Mesothelial cell of epicardium (in vitro differentiated cells): ENCODE measurements at regions not wholly inside any gene's neighbourhood (a gene's known extent, or its start where the extent isn't known, plus 50 kb on each side); places are given as distances from the start of the nearest gene placed in this dataset.

Source experiments
- DNase-seq, 2 experiments: peaks; one replicate each; pipeline ENCODE4 v3.0.0; 2021; ENCODE audit warnings: low spot score in 2 of 2; ENCODE audit not compliant: unreplicated experiment in 2 of 2
- H3K27ac Mint-ChIP-seq: 2 replicates; pipeline ENCODE4 v1.8.0; 2021; ENCODE audit warnings: mixed read lengths
- H3K27me3 Mint-ChIP-seq: 2 replicates; pipeline ENCODE4 v1.8.0; 2021; ENCODE audit warnings: low read depth, mixed read lengths
- H3K36me3 Mint-ChIP-seq: 2 replicates; pipeline ENCODE4 v1.8.0; 2021; ENCODE audit warnings: mixed read lengths
- H3K4me1 Mint-ChIP-seq: 2 replicates; pipeline ENCODE4 v1.8.0; 2021; ENCODE audit warnings: mixed read lengths
- H3K4me3 Mint-ChIP-seq: 2 replicates; pipeline ENCODE4 v1.8.0; 2021; ENCODE audit warnings: mild to moderate bottlenecking, moderate library complexity, mixed read lengths
- H3K9me3 Mint-ChIP-seq: 2 replicates; pipeline ENCODE4 v1.8.0; 2021; ENCODE audit warnings: mixed read lengths
- CTCF ChIP-seq: fragments of 200-600 bp; sonication (generic); IDR thresholded peaks from one replicate; pipeline ENCODE4 v1.5.0; 2021; ENCODE audit warnings: antibody characterized with exemption; ENCODE audit not compliant: unreplicated experiment

GRCh38 chr11:119853581-119854360, 124.8 kb upstream of the NECTIN1 start:
- Mint-ChIP-seq H3K4me3 (no peak overlapping the region), H3K9me3 (no peaks in the 10 kb centered on the region), H3K27me3 (peaks cover 8% of the 10 kb centered on the region), H3K36me3 (no peaks in the 10 kb centered on the region), H3K4me1 (peaks cover 5% of the 10 kb centered on the region), H3K27ac (no peak overlapping the region)
- no peak for TF ChIP-seq CTCF
- no peak for DNase-seq

DNA sequence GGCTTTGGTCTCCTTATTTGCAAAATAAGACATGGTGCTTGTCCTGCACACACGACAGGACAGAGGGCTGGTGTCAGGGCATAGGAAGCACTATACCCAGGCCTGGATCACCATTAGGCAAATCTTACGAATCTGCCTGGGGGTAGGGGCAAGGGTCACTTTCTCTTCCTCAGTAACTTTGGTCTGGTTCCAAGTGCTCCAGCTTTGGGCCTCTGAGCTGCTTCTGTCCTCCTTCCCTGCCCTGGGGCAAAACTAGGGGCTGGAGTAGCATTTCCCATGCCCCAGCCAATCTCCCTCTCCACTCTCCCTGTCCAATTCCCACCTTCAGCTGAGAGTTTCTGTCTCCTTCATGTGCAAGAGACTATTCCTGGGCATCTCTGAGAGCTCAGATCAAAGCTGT, 123.7 kb upstream of the NECTIN1 start:
- Mint-ChIP-seq H3K36me3 (no peaks in the 10 kb centered on the region), H3K27ac (no peak overlapping the region), H3K4me1 (peaks cover 5% of the 10 kb centered on the region), H3K4me3 (no peak overlapping the region), H3K9me3 (no peaks in the 10 kb centered on the region), H3K27me3 (no peaks in the 10 kb centered on the region)
- DNase-seq = no peak
- TF ChIP-seq CTCF = no peak

DNA sequence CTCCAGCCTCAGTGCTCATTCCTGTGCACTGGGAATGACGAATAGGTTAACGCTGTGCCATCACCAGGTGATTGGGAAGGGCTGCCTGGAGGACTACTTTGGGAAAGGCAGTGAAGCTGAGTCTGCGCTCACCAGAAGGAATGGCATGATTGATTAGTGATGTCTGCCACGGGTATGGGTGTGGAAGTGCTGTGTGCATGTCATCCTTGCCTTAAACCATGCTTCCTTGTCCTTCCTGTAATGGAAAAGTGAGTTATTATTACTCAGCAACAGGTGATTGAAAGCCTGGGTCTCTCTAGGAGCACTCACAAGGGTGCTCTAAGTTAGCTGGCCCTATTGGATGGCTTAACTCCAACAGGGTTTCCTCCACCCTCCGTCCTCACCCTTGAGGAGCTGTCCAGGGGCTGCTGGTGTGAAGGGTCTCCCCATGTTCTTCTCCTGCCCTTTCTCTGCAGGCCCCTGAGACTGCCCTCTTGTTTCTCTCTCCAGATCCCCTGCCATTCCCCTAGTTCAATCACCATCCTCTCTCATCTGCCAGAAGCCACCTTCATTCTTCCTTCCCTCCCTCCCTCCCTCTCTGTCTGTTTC, 121.9 kb upstream of the NECTIN1 start:
- Mint-ChIP-seq H3K36me3 (no peaks in the 10 kb centered on the region), H3K4me1 (peaks cover 2% of the 10 kb centered on the region)
- TF ChIP-seq CTCF = no peak

DNA sequence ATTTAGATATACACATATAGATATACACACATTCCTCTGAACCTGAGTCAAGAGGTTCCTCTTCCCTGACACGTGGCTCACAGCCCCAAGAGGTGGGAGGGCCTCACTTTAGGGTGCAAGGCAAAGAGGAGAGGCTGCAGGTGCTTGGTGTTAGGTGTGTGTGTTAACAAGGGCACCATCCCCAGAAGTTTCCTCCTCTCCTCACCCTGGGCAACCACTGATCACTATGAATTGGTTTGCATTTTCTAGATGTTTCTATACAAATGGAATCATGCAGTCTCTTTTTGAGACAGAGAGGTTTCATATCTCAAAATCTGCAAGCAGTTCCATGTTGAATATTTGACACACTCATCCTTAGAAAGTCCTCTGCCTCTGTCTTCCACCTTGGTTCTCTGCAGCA, 120.9 kb upstream of the NECTIN1 start:
- TF ChIP-seq CTCF = no peak
- Mint-ChIP-seq H3K4me1 (peaks cover 10% of the 10 kb centered on the region), H3K36me3 (no peaks in the 10 kb centered on the region), H3K27ac (no peak overlapping the region), H3K27me3 (no peaks in the 10 kb centered on the region), H3K4me3 (no peak overlapping the region), H3K9me3 (no peaks in the 10 kb centered on the region)
- no peak for DNase-seq

More for the DNA sequence above, 121.9 kb upstream of the NECTIN1 start:
- H3K9me3 Mint-ChIP-seq = no peaks in the 10 kb centered on the region
- H3K4me3 Mint-ChIP-seq = no peak overlapping the region
- no peak overlapping the region for H3K27ac Mint-ChIP-seq
- H3K27me3 Mint-ChIP-seq = no peaks in the 10 kb centered on the region
- no peak for DNase-seq

DNA sequence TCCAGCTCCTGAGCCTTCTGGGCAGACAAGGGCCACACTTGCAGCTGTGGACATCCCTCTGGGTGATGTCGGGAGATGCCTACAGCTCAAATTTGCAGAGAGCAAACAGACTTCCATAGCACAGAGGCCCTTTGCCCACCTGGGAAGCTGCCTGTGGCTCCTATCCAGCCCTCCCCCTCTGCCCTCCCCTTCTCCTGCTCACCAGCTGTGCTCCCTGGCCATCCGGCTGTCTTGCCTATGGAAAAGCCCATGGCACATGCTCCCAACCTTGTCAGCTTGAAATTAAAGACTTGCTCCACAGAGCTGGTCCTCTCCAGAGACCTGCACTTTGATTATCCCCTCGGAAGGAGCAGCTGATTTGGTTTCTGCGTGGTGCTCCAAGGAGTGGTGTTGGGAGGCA, 118.9 kb upstream of the NECTIN1 start:
- no peak overlapping the region for H3K27ac Mint-ChIP-seq
- H3K27me3 Mint-ChIP-seq = no peaks in the 10 kb centered on the region
- H3K4me1 Mint-ChIP-seq = peaks cover 15% of the 10 kb centered on the region
- no peak for DNase-seq
- H3K4me3 Mint-ChIP-seq = no peak overlapping the region
- TF ChIP-seq CTCF = no peak
- H3K9me3 Mint-ChIP-seq = no peaks in the 10 kb centered on the region
- H3K36me3 Mint-ChIP-seq = no peaks in the 10 kb centered on the region
